COR-L47 (cell line): ENCODE measurements at regions not wholly inside any gene's neighbourhood (a gene's known extent, or its start where the extent isn't known, plus 50 kb on each side); places are given as distances from the start of the nearest gene placed in this dataset.
"Not testable (repeated sequence)": the region's sequence is repeated elsewhere in the genome, so short reads cannot be mapped to it uniquely, and the experiment has no call there.

Experiments used
- DNase-seq: peaks from one replicate; lab custom pipeline; 2025; lab: John Stamatoyannopoulos, UW

- no peak for DNase-seq
Measured at GRCh38 chr9:73054091-73054490, 97.6 kb upstream of the ANXA1 start.

- no peak for DNase-seq
Measured at GRCh38 chr9:73053543-73053942, 98.1 kb upstream of the ANXA1 start.

GRCh38 chr9:73050887-73051550, 98.2 kb upstream of the ALDH1A1 start:
- no peak for DNase-seq

- no peak for DNase-seq
Measured at GRCh38 chr9:73050065-73050816, 97.4 kb upstream of the ALDH1A1 start.

GRCh38 chr9:73049280-73049679, 96.4 kb upstream of the ALDH1A1 start:
- no peak for DNase-seq

- DNase-seq = no peak
Measured at GRCh38 chr9:73046769-73047168, 93.9 kb upstream of the ALDH1A1 start.

GRCh38 chr9:73044776-73045175, 91.9 kb upstream of the ALDH1A1 start:
- not testable (repeated sequence) for DNase-seq

- no peak for DNase-seq
Measured at GRCh38 chr9:73042155-73042554, 89.3 kb upstream of the ALDH1A1 start.

GRCh38 chr9:73039271-73040263, 86.7 kb upstream of the ALDH1A1 start:
- no peak for DNase-seq

- DNase-seq = no peak
Measured at GRCh38 chr9:73038613-73039012, 85.8 kb upstream of the ALDH1A1 start.

GRCh38 chr9:73038089-73038509, 85.2 kb upstream of the ALDH1A1 start:
- DNase-seq = no peak

GRCh38 chr9:73037613-73038012, 84.8 kb upstream of the ALDH1A1 start:
- DNase-seq = no peak

GRCh38 chr9:73034962-73035361, 82.1 kb upstream of the ALDH1A1 start:
- DNase-seq = no peak

- no peak for DNase-seq
Measured at GRCh38 chr9:73031350-73031749, 78.5 kb upstream of the ALDH1A1 start.

GRCh38 chr9:73030370-73031030, 77.6 kb upstream of the ALDH1A1 start:
- DNase-seq = no peak

- no peak for DNase-seq
Measured at GRCh38 chr9:73029346-73029745, 76.5 kb upstream of the ALDH1A1 start.

- DNase-seq = no peak
Measured at GRCh38 chr9:73026375-73026774, 73.5 kb upstream of the ALDH1A1 start.

GRCh38 chr9:73024601-73025034, 71.8 kb upstream of the ALDH1A1 start:
- no peak for DNase-seq

- peak; percentile 41 for DNase-seq
Measured at GRCh38 chr9:73023025-73023541, 70.2 kb upstream of the ALDH1A1 start.

GRCh38 chr9:73022353-73022752, 69.5 kb upstream of the ALDH1A1 start:
- no peak for DNase-seq

GRCh38 chr9:73020877-73021276, 68.0 kb upstream of the ALDH1A1 start:
- DNase-seq = no peak

GRCh38 chr9:73014011-73014410, 61.2 kb upstream of the ALDH1A1 start:
- DNase-seq = no peak
